HG03520 (cell line): ENCODE measurements at regions not wholly inside any gene's neighbourhood (a gene's known extent, or its start where the extent isn't known, plus 50 kb on each side); places are given as distances from the start of the nearest gene placed in this dataset.
"Not testable (repeated sequence)": the region's sequence is repeated elsewhere in the genome, so short reads cannot be mapped to it uniquely, and the experiment has no call there.

Source experiments
- ATAC-seq: cut with Tn5 transposase; IDR thresholded peaks from one replicate; pipeline ENCODE4 v1.9.1; 2021; ENCODE audit warnings: mild to moderate bottlenecking, moderate library complexity; ENCODE audit not compliant: unreplicated experiment

GRCh38 chr13:78160793-78161192 lies 242.2 kb upstream of the EDNRB start:
- peak; percentile 40 for ATAC-seq

DNA sequence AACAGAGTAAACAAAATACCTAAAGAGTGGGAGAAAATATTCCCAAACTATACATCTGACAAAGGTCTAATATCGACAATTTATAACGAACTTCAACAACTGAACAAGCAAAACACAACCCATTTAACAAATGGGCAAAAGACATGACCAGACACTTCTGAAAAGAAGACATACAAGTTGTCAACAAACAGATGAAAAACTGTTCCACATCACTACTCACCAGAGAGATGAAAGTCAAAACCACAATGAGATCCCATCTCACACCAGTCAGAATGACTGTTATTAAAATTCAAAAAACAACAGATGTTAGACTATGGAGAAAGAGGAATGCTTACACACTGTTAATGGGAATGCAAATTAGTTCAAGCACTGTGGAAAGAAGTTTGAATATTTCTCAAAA lies 233.8 kb upstream of the EDNRB start:
- ATAC-seq: no peak

DNA sequence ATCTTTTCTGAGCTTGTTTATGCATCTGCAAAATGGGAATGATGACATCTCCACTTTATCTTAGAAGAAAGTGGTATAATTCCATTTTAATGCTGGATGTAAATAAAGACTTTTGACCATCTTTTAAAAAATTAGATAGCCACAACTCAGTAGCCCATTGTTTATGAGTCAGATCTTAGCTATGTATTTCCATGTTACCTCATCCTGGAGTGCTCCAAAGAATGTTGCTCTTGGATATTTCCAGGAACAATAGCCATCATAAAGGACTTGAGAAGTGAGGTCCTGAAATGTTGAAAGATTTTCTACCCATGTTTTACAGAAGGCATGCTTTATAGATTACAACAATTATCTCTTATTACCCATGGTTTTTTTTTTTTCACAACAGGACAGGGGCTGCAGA lies 229.3 kb upstream of the EDNRB start:
- ATAC-seq: no peak

DNA sequence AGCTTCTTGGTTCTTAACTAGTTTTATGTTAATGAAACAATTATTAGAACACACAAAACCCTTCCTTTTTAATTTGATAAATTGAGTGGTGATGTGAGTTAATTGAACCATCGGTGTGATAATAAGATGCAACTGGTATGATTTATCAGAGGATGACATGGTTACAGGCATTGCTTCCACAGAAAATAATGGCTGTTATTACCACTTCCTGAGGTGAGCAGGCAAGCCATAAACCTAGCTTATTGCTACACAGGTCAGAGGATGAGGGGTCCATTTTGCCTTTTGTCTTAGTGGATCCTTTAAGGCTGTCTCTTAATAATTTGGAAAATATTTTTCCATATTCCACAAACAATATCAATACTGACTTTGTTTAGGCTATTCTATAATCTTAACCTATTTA lies 226.6 kb upstream of the EDNRB start:
- no peak for ATAC-seq

- no peak for ATAC-seq
These were observed 221.1 kb upstream of the EDNRB start for GRCh38 chr13:78139765-78140164.

GRCh38 chr13:78138756-78139155 lies 220.1 kb upstream of the EDNRB start:
- ATAC-seq: no peak

GRCh38 chr13:78137404-78138142 lies 218.9 kb upstream of the EDNRB start:
- peak; percentile 88 for ATAC-seq

DNA sequence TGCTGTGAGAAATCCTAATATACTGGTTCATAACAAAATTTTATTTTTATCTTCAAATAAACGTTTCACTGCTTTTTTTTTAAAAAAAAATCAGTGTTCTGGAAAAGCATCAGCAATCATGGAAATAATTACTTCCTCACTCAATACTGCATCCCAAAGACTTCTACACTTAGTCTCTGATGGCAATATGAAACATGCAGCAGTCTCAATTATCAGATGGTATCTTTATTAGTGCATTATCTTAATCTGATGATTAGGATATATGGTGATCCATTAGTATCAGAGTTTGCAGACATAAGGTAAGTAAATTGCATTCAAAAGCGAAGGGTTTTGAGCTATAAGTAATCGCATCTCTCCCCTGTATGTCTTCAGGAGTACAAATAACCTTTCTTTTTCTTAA lies 218.3 kb upstream of the EDNRB start:
- no peak for ATAC-seq

- no peak for ATAC-seq
These were observed 214.9 kb upstream of the EDNRB start for GRCh38 chr13:78133511-78133910.

DNA sequence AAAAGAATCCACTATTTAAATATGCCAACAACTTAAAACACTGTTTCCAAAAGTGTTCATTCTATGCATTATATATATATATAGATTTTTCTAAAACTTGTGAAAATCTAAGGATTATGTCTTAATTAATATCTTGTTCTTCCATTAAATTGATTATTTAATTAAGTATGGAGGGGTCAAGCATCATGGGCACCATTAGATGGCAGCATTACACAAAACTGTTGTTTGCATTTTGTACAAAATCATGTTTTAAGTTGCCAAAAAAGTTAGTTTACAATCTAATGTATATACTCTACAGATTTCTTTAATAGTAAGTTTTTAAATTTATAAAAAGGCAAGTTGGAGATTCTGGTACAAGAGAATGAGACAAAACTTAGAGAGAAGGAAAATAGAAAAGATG lies 213.2 kb upstream of the EDNRB start:
- no peak for ATAC-seq

- ATAC-seq: no peak
These were observed 212.7 kb upstream of the EDNRB start for GRCh38 chr13:78131346-78131745.

DNA sequence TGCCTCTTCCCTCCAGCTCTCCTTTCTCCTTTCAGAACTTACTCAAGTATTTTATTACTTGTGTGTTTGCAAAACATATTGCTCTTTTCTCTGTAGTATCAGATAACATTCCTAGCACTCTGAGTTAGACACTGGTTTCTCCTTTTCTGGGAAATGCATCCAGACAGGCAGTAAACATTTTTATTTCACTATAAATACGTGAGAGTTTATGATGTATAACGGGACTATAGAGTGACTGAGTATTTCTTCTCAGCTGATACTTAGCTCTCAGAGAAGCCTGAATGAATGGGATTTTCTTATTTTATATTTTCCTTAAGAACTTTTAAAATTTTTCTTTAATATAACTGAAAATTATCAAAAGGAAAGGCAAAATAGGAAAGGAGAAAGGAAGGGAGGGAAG lies 211.2 kb upstream of the EDNRB start:
- no peak for ATAC-seq

DNA sequence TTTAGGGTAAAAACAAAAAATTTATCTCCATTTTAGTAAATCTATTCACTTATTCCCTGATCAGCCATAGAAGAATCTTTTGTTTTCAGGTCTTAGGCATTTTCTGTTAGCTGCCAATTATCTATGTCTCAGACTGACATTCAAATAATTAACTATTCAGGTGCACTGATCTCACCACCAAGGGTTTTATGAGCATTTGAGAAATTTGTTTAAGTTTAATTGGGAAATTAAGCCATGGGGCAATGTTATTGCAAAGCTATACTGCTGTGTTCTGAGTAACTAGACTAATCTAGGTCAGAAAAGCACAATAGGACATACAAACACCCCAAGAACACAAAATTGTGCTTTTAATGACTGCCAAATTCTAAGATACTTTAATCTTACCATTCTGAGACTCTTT lies 210.7 kb upstream of the EDNRB start:
- ATAC-seq: no peak

GRCh38 chr13:78121459-78122348 lies 203.1 kb upstream of the EDNRB start:
- no peak for ATAC-seq

DNA sequence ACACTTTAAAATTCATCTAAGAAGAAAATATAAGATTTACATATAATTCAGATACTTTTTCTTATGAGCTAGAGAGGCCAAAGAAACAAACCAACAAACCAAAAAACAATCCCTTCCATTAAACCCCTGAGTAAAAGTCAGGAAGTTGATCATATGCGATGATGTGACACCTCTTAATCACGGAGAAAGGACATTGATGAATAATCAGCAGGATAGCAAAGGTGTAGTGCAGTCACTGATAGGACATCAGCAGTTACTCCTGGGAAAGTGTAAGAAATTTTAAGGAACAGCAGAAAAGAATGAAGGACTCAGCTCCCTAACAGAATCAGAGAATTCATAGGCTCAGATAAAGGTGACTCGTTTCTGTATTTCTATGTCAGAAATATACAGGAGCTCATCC lies 202.4 kb upstream of the EDNRB start:
- ATAC-seq: no peak

- not testable (repeated sequence) for ATAC-seq
These were observed 201.5 kb upstream of the EDNRB start for GRCh38 chr13:78120144-78120543.

GRCh38 chr13:78117070-78117469 lies 198.4 kb upstream of the EDNRB start:
- not testable (repeated sequence) for ATAC-seq

GRCh38 chr13:78105656-78106055 lies 187.0 kb upstream of the EDNRB start:
- ATAC-seq: no peak

DNA sequence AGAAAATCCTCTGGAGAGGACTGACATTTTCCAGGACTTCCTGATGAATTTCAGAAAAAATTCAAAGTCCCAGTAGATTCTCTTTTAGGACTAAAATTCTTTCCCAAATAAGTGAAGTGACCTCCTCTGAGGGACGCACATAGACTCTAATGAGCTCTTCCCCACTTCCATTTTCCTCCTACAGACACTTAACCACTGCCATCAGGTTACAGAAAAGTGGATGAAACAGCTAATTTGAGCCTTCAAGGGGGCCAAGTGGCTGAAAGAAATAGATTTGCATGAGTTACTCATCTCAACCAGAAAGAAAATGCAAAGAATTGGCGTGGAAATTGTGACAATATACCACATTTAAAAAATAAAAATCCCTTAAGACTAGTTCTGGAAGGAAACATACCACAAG lies 185.3 kb upstream of the EDNRB start:
- ATAC-seq: no peak

DNA sequence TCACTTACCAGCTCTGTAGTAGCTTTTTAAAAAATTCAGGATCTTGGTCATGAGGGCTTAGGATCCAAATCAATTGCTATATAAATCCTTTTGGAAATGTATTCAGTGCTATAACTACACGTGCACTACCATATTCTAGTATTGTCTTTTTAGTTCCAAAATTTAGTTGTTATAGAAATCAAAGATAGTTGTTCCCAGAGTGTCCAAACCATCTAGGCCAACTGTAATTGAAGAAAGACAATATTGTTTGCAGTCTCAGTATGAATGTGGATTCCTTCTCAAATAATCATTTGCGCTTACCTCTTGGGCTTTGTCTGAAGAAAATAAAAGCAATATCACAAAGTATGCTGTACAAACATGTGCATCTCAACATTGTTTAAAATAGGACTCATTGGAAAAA lies 184.1 kb upstream of the EDNRB start:
- ATAC-seq: no peak

GRCh38 chr13:78102121-78102677 lies 183.6 kb upstream of the EDNRB start:
- ATAC-seq: peak; percentile 77

- ATAC-seq: no peak
These were observed 181.9 kb upstream of the EDNRB start for GRCh38 chr13:78100486-78100885.
